NCI-H524 (cell line): ENCODE measurements at regions not wholly inside any gene's neighbourhood (a gene's known extent, or its start where the extent isn't known, plus 50 kb on each side); places are given as distances from the start of the nearest gene placed in this dataset.
"Not testable (repeated sequence)": the region's sequence is repeated elsewhere in the genome, so short reads cannot be mapped to it uniquely, and the experiment has no call there.

Source experiments
- DNase-seq, 2 experiments: peaks; one replicate each; lab custom pipeline; 2025; lab: John Stamatoyannopoulos, UW

GRCh38 chr15:35992791-35993190 is 446.8 kb upstream of the DPH6 start:
- DNase-seq, result no peak

DNA sequence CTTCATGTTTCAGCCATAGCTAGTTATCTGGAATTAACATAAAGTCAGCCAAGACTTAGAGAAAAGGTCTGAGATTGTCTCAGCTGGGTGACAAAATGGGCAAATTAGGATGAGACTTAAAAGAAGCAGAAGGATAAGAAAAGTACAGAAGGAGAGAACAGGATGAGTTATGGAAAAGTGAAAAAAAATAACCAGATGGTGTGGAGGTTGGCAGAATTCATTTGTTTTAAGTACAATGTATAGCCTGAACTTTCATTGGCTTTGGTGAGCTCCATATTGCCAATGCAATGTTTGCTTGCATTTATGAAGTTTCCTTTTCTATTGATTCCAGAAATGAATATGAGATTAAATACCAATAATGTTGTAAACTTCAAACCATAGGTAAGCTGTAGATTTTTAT is 447.2 kb upstream of the DPH6 start:
- DNase-seq, result no peak

DNA sequence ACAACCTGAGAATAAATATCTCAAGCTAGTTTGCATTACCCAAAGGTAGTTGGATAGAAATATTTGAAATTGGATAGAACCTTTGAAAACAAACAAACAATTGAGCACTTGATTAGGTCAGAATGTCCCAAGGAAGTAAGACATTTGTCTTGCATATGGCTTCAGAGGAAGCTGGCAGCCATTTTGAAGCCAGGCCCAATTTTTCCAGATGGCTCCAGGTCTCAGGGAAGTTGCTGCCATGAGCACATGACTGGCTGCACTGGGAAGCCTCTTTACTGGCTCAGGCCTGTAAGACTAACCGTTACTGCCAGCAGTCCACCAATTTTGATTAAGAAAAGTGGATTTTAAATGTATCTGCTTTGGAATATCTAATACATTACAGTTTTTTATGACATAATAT is 448.9 kb upstream of the DPH6 start:
- no peak for DNase-seq

DNA sequence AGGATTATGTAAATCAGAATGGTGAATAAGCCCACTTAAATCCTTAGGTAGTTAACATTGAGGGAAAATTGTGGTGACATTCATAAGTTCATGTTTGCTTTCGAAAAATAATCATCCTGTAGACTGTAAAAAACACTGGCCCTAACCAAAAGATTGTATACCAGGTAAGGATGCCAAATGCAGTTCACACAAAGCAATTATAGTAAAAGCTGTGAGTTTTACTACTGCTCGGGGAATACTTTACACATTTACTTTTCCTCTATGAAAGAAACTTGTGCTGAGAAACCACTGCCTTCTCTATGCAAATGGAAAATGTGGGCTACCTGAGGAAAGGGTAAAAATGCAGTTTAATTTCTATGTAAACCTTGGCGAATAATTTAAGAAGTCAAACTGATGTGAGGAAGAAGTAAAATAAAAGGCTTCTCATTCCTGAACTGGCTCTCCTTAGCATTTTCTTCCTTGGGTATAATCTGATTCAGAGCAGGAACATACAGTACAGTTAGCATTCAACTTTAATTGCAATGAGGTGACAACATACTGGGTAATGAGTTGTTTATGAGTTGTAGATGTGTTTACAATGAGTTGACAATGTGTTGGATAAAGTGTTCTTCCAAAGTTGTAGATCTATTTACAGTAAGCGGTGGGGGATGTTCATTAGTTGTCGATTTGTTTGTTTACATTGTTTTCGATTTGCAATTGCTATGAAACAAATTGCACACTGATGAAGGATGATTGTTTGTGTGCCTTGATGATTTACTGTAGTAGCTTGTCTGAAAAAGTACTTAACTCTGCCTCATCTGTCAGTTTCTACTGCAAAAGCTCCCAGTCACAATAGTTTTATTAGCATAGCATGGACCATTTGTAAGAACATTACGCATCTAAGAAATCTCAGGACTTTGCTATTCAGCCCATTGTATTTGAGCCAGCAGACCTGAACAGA is 453.0 kb upstream of the DPH6 start:
- DNase-seq, result no peak

GRCh38 chr15:36004891-36005490 is 459.0 kb upstream of the DPH6 start:
- no peak for DNase-seq

- no peak for DNase-seq
These were observed 459.6 kb upstream of the DPH6 start for GRCh38 chr15:36005542-36005941.

- no peak for DNase-seq
These were observed 461.7 kb upstream of the DPH6 start for GRCh38 chr15:36007699-36008098.

- DNase-seq, result no peak
These were observed 462.8 kb upstream of the DPH6 start for GRCh38 chr15:36008719-36009118.

DNA sequence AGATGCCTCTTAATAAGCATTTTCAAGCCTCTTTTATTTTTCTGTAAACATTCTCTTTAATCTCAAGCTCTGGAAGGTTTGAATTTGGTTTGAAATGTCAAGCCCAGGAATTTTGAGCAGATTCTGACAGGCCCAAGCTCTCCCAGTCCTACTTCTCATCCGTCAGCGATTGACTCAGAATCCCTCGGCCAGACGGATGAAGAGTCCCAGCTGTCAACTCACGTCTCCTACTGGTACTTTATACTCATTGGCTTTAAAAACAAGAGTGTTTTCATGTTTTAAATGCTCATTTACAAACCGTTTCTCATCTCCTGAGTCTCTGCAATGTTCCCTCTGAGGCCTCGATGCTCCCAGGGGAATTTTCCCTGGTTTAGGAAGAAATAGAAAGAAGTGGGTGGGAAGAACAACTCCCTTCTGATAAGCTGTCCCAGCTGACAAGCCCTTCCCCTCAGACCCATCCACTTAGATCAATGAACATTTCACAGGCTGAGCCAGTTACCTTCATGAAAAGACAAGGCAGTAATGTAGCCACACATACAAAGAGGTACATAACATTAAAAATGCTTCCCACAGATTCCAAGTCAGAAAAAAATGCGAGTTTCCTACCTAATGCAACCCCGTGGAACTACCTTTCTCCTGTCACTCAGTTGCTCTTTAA is 478.2 kb upstream of the DPH6 start:
- peak; percentile 16 to 31 for DNase-seq

DNA sequence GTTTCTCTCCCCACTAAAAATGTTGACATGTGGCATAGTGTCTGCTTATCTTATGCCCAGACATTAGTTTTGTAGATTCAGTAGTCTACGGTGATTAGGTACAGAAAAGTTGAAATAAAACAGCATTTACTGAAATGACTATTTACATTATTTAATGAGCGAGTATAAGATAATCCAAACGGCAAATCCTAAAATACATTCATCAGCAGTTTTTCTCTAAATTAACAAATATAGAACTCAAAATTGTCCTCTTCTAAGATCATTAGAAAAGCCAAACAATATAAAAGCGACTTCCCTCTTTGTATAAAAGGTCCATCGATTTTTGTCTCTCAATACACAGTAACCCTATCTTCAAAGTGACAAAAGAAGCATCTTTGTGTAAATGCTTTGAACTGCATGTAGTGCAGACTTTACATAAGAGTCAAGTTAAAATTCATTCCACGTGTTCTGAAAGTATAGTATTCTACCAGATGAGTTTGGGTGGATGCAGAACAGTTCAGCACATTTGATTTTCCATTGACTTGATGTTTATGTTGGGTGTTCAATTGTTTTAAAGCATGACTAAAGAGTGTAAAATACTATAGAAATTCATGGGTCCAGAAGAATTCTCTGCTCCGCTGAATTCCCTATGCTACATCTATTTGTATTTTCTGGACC is 480.8 kb upstream of the DPH6 start:
- DNase-seq, result no peak

- no peak for DNase-seq
These were observed 483.7 kb upstream of the DPH6 start for GRCh38 chr15:36029606-36030210.

GRCh38 chr15:36039996-36040572 is 494.1 kb upstream of the DPH6 start:
- no peak for DNase-seq

- DNase-seq, result not testable (repeated sequence)
These were observed 501.2 kb upstream of the DPH6 start for GRCh38 chr15:36047018-36047716.

DNA sequence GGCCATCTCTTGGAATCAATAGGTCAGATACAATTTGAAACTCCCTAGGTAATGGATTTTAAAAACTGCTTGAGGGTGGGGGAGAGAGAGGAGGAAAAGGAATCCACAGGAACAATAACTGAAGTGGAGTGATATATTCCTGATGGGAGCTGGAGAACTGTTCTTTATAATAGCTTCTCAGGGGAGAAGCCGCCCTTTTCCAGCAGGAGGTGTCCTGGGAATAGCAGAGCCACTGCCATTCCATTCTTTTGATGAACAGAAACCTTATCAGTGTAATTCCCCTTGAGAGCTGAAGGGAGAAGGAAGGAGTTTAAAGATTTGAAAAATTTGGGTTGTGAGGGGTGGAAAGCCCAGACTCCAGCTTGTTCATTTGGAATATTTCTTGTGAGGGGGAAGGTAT is 504.9 kb upstream of the DPH6 start:
- no peak for DNase-seq

DNA sequence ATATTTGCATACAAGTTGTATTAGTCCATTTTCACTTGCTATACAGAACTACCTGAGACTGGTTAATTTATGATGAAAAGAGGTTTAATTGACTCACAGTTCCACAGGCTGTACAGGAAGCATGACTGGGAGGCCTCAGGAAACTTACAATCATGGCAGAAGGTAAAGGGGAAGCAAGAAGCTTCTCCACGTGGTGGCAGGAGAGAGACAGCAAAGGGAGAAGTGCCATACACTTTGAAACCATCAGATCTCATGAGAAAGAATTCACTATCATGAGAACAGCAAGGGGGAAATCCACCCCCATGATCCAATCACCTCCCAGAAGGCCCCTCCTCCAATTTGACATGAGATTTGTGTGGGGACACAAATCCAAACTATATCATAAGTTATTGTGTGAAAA is 506.7 kb upstream of the DPH6 start:
- peak; percentile 57 to 62 for DNase-seq

DNA sequence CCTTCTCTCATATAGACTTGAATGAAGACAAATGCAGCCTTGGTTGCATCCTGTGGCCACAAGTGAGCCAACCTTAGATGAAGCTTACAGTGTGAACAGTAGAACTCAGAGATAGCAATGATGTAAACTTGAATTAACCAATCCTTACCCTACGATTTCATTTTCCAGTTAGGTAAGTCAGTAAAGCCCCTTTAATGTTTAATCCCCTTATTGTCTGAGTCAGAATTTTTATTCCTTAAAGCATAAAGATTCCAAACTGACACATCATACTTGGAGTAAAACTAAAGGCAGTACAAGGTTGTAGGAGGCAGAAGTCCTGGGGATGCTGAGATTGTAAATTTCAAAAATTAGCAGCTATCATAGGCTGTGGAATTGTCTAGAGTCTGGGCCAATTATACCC is 507.8 kb upstream of the DPH6 start:
- DNase-seq, result no peak

DNA sequence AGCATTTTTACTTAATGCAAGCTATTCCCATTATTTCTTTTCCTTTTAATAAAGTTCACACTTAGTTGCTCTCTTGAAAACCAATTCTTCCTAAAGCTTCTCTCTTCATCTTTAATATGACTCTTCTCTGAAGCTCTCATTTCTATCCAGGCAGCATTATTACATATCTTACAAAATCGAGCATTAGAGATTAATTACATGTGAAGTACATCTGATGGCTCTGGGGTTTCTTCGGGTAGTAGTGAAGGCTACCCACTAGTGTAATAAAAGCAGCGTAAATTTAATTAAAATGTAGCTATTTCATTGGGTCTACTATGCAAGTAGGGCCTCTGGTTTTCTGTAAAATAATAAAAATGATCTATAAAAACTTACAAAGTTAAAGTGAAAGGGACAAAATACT is 513.6 kb upstream of the DPH6 start:
- no peak for DNase-seq

DNA sequence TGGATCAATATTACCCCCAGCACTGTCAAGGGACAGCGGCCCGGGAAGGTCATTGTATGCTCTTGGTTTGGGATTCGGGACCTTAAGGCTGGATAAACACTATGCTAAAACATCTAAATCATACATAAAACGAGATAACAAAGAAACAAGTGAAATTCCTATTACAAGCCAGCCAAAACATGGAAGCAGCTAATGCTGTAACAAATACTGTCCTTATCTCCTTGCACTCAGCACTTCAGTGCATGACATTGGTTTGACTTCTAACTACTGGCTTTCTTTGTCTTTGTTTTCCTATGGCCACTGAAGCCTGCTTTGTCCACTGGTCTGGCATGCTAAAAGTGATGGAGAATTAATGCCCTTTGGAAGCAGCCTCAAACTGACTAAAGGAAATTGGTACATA is 516.4 kb upstream of the DPH6 start:
- DNase-seq, result no peak

- DNase-seq, result no peak
These were observed 512.7 kb upstream of the CDIN1 start for GRCh38 chr15:36066757-36067156.

DNA sequence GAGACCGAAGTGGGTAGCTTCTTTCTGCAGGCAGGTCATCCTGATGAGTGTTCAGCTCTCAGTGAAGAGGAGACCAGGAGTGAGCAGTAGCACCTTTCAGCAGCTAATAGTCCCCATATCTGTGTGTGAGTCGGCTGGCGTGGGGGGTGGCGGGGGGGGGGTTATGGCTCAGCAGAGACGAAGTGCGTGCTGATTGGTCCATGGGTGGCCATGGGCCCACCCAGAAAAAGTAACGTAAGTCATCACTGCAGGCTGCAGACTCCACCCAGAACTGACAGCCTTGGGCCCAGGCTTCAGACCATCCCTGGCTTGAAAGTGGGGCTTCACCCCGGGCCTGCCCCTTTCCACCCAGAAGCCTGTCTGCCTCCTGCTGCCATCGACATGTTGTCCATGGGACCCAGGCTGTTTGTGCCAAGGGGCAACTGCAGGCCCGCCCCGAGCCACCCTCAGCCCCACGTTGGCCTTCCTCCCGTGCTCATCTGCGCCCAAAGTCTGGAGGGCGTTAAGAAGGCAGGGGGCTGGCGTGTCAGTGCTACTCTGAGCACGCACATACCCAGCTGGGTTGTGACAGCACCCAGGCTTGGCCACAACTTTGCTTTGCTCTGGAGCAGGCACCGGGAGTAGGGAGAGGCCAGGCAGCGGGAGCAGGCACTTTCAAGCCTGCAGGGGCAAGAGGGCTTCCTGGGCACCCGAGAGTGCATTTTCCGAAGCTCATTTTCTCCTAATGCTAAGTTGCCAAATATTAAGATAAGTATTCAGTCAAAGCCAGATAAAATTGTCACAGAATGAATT is 511.7 kb upstream of the CDIN1 start:
- DNase-seq, result no peak
